Astrocyte (in vitro differentiated cells and primary cell): ENCODE measurements at regions not wholly inside any gene's neighbourhood (a gene's known extent, or its start where the extent isn't known, plus 50 kb on each side); places are given as distances from the start of the nearest gene placed in this dataset.

Experiments used
- DNase-seq: peaks from one replicate; pipeline ENCODE4 v3.0.0-alpha.2; 2010; ENCODE audit warnings: low read depth
- FAIRE-seq: peaks from 2 replicates; lab custom pipeline; 2011; peaks lifted over from hg19 to GRCh38; lab: Jason Lieb, UNC
- H2AFZ ChIP-seq: 2 replicates; pipeline ENCODE4 v1.6.0; 2012; ENCODE audit warnings: low read depth, low read length, inconsistent platforms
- H3K27ac ChIP-seq: 2 replicates; pipeline ENCODE4 v1.5.1; 2011; ENCODE audit warnings: low read depth, low read length, inconsistent platforms
- H3K27me3 ChIP-seq: 2 replicates; pipeline ENCODE4 v1.6.0; 2011; ENCODE audit warnings: low read length, inconsistent platforms; ENCODE audit not compliant: insufficient read depth
- H3K36me3 ChIP-seq: 2 replicates; pipeline ENCODE4 v1.5.1; 2011; ENCODE audit warnings: low read length, inconsistent platforms; ENCODE audit not compliant: insufficient read depth
- H3K4me1 ChIP-seq: 2 replicates; pipeline ENCODE4 v1.5.1; 2011; ENCODE audit warnings: low read length, inconsistent platforms; ENCODE audit not compliant: insufficient read depth
- H3K4me2 ChIP-seq: 2 replicates; pipeline ENCODE4 v1.6.0; 2012; ENCODE audit warnings: low read length, inconsistent platforms
- H3K4me3 ChIP-seq: 2 replicates; pipeline ENCODE4 v1.5.1; 2011; ENCODE audit warnings: low read depth, mild to moderate bottlenecking, low read length, inconsistent platforms; ENCODE audit not compliant: insufficient read depth
- H3K79me2 ChIP-seq: 2 replicates; pipeline ENCODE4 v1.6.0; 2012; ENCODE audit warnings: mild to moderate bottlenecking, low read length, inconsistent platforms; ENCODE audit not compliant: insufficient read depth
- H3K9ac ChIP-seq: 2 replicates; pipeline ENCODE4 v1.6.0; 2012; ENCODE audit warnings: mild to moderate bottlenecking, low read length, inconsistent platforms
- H3K9me3 ChIP-seq: 2 replicates; pipeline ENCODE4 v1.5.1; 2012; ENCODE audit warnings: low read depth, mild to moderate bottlenecking, low read length, inconsistent platforms; ENCODE audit not compliant: insufficient read depth
- H4K20me1 ChIP-seq: 2 replicates; pipeline ENCODE4 v1.6.0; 2012; ENCODE audit warnings: low read length, inconsistent platforms; ENCODE audit not compliant: insufficient read depth
- H3K27ac Mint-ChIP-seq: one replicate; pipeline ENCODE4 v1.8.0; 2021; ENCODE audit warnings: mild to moderate bottlenecking, mixed read lengths; ENCODE audit not compliant: unreplicated experiment
- H3K27me3 Mint-ChIP-seq: one replicate; pipeline ENCODE4 v1.8.0; 2021; ENCODE audit warnings: low read depth, mixed read lengths; ENCODE audit not compliant: unreplicated experiment
- H3K36me3 Mint-ChIP-seq: one replicate; pipeline ENCODE4 v1.8.0; 2021; ENCODE audit warnings: low read depth, mixed read lengths; ENCODE audit not compliant: unreplicated experiment
- H3K4me1 Mint-ChIP-seq: one replicate; pipeline ENCODE4 v1.8.0; 2021; ENCODE audit warnings: low read depth, mixed read lengths; ENCODE audit not compliant: unreplicated experiment
- H3K4me3 Mint-ChIP-seq: one replicate; pipeline ENCODE4 v1.8.0; 2021; ENCODE audit warnings: mild to moderate bottlenecking, moderate library complexity, mixed read lengths; ENCODE audit not compliant: unreplicated experiment
- H3K9me3 Mint-ChIP-seq: one replicate; pipeline ENCODE4 v1.8.0; 2021; ENCODE audit warnings: mild to moderate bottlenecking, mixed read lengths; ENCODE audit not compliant: unreplicated experiment
- CTCF ChIP-seq: IDR thresholded peaks from 2 replicates; pipeline ENCODE4 v1.5.1; 2011; ENCODE audit warnings: low read depth, mild to moderate bottlenecking, inconsistent platforms, low read length, moderate library complexity; ENCODE audit not compliant: insufficient read depth
- EZH2 ChIP-seq: IDR thresholded peaks from 2 replicates; pipeline ENCODE4 v1.6.1; 2012; ENCODE audit warnings: mild to moderate bottlenecking, low read length, inconsistent platforms; ENCODE audit not compliant: insufficient read depth

DNA sequence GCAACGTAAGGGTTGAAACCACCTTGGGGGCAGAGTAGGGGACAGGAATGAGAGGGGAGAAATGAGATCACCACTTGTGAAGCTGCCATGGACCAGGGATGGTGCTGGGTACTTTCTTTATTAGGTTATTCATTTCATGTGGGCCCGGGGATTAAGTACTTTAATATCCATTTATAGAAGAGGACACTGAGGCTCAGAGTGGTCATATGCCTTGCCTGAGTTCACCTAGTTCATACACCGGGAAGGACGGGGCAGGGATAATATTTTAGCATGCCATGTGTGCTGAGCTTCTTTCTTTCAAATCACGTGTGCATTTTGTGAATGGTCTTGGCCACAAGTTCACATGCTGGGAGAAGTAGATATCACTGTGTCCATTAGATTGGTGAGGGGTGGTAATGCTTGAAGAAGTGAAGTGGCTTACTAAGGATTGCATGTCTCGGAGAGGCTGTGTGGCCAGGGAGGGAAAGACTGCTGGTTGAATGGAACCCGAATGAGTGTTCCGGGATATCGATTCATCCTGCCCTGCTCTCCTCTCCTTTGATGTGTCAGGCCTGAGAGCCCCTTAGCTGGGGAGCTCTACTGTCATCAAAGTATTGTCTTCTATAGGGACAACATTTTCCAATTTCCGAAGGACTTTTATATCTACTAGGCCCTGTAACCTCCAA is 187.1 kb downstream of the MYCN start:
- peaks cover 1% of the 10 kb centered on the region for H3K4me1 Mint-ChIP-seq

DNA sequence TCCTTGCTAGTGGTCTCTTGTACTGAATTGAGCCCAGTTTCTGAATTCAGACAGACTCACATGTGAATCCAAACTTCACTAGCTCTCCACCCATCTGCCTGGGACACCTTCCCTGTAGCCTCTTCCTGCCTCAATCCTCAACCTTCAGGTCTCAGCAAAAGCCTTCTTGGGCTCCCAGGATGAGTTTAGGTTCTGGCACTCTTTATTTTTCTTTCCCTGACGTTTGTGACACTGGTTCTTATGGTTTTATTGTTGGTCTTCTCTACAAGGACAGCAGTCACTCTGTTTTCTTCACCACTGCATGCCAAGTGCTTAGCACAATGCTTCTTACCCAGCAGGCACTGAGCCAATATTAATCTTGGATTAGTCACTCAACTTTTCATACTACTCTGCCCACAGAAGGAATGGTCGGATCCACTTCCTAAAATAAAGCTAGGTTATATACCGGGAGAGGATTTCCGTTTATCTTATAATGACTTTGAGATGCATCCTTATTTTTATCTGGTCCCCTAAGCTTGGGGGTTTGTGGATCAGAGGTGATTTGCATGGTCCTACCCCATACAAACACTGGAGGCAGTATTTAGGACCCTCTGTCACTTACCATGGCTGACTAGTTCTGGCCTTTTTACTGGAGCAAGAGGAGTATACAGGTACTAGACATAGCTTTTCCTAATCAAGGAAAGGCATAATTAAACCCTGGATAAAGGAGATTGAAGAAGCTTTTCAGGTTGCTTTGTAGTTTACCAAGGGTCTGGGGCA is 186.3 kb downstream of the MYCN start:
- H3K36me3 ChIP-seq, result no peaks in the 10 kb centered on the region
- H3K9me3 ChIP-seq, result no peaks in the 10 kb centered on the region
- H3K4me2 ChIP-seq, result no peak overlapping the region
- no peaks in the 10 kb centered on the region for H3K27me3 ChIP-seq
- no peaks in the 10 kb centered on the region for H3K4me1 ChIP-seq
- peaks cover 2% of the 10 kb centered on the region for H3K9me3 Mint-ChIP-seq
- H3K9ac ChIP-seq, result no peak overlapping the region
- no peaks in the 10 kb centered on the region for H3K79me2 ChIP-seq
- H3K27ac Mint-ChIP-seq, result no peak overlapping the region
- H3K27me3 Mint-ChIP-seq, result peaks cover 23% of the 10 kb centered on the region
- no peaks in the 10 kb centered on the region for H3K36me3 Mint-ChIP-seq
- H3K27ac ChIP-seq, result no peak overlapping the region
- H3K4me1 Mint-ChIP-seq, result peaks cover 1% of the 10 kb centered on the region
- no peak overlapping the region for H3K4me3 ChIP-seq
- DNase-seq (no peak), FAIRE-seq (no peak)
- no peak overlapping the region for H2AFZ ChIP-seq
- TF ChIP-seq CTCF (no peak), EZH2 (no peak)
- H4K20me1 ChIP-seq, result no peaks in the 10 kb centered on the region
- no peak overlapping the region for H3K4me3 Mint-ChIP-seq

More for the DNA sequence above, 187.1 kb downstream of the MYCN start:
- no peak overlapping the region for H3K4me2 ChIP-seq
- no peak overlapping the region for H3K9ac ChIP-seq
- H2AFZ ChIP-seq, result no peak overlapping the region
- H3K27me3 ChIP-seq, result no peaks in the 10 kb centered on the region
- H4K20me1 ChIP-seq, result no peaks in the 10 kb centered on the region
- Mint-ChIP-seq H3K4me3 (no peak overlapping the region), H3K9me3 (peaks cover 2% of the 10 kb centered on the region), H3K27me3 (peaks cover 23% of the 10 kb centered on the region), H3K36me3 (no peaks in the 10 kb centered on the region), H3K27ac (no peak overlapping the region)
- no peaks in the 10 kb centered on the region for H3K4me1 ChIP-seq
- TF ChIP-seq EZH2, result no peak
- no peak for TF ChIP-seq CTCF
- no peaks in the 10 kb centered on the region for H3K36me3 ChIP-seq
- H3K9me3 ChIP-seq, result no peaks in the 10 kb centered on the region
- no peak overlapping the region for H3K4me3 ChIP-seq
- no peak for DNase-seq
- H3K79me2 ChIP-seq, result no peaks in the 10 kb centered on the region
- no peak overlapping the region for H3K27ac ChIP-seq
- FAIRE-seq, result no peak
